Mesenchymal stem cell (in vitro differentiated cells and primary cell): ENCODE measurements at regions not wholly inside any gene's neighbourhood (a gene's known extent, or its start where the extent isn't known, plus 50 kb on each side); places are given as distances from the start of the nearest gene placed in this dataset. TPM values are rescaled to one million over a fixed set of nuclear protein-coding genes. Genes with fewer than 3 reads are reported as not detected.

Experiments
- DNase-seq: peaks from one replicate; pipeline ENCODE4 v3.0.0-alpha.2; 2013
- H2AFZ ChIP-seq: one replicate; pipeline ENCODE4 v1.6.1; 2013; ENCODE audit warnings: low read depth, mild to moderate bottlenecking, control low read depth, inconsistent platforms, low read length, moderate library complexity
- H2AK5ac ChIP-seq: 2 replicates; pipeline ENCODE4 v1.6.1; 2013; ENCODE audit warnings: low read length, moderate library complexity, mild to moderate bottlenecking, inconsistent platforms; ENCODE audit not compliant: severe bottlenecking
- H2BK120ac ChIP-seq: one replicate; pipeline ENCODE4 v1.6.1; 2013; ENCODE audit warnings: low read depth, mild to moderate bottlenecking, inconsistent platforms, low read length, moderate library complexity
- H2BK12ac ChIP-seq, 2 experiments: one replicate each; pipeline ENCODE4 v1.6.1; 2013; ENCODE audit warnings: inconsistent platforms in 2 of 2, low read length in 2 of 2, mild to moderate bottlenecking in 2 of 2, moderate library complexity in 2 of 2, control low read depth in 1 of 2
- H2BK15ac ChIP-seq: one replicate; pipeline ENCODE4 v1.6.1; 2013; ENCODE audit warnings: mild to moderate bottlenecking, low read depth, inconsistent platforms; ENCODE audit not compliant: poor library complexity, severe bottlenecking
- H2BK5ac ChIP-seq: 2 replicates; pipeline ENCODE4 v1.6.1; 2013; ENCODE audit warnings: low read depth, mild to moderate bottlenecking, low read length, control low read depth, inconsistent platforms; ENCODE audit not compliant: poor library complexity, severe bottlenecking
- H3K14ac ChIP-seq, 2 experiments: one replicate each; pipeline ENCODE4 v1.6.1; 2013; ENCODE audit warnings: inconsistent platforms in 2 of 2, low read length in 2 of 2, control low read depth in 1 of 2, mild to moderate bottlenecking in 1 of 2, moderate library complexity in 1 of 2
- H3K18ac ChIP-seq, 2 experiments: one replicate each; pipeline ENCODE4 v1.6.1; 2013; ENCODE audit warnings: inconsistent platforms in 2 of 2, low read length in 2 of 2, control low read depth in 1 of 2, low read depth in 1 of 2, mild to moderate bottlenecking in 1 of 2
- H3K23ac ChIP-seq, 2 experiments: one replicate each; pipeline ENCODE4 v1.6.1; 2013; ENCODE audit warnings: inconsistent platforms in 2 of 2, low read length in 2 of 2, mild to moderate bottlenecking in 2 of 2, moderate library complexity in 2 of 2, control low read depth in 1 of 2
- H3K27ac ChIP-seq: 2 replicates; pipeline ENCODE4 v1.5.1; 2013; ENCODE audit warnings: mild to moderate bottlenecking, moderate library complexity, low read length, control low read depth, inconsistent platforms; ENCODE audit not compliant: poor library complexity, severe bottlenecking
- H3K27me3 ChIP-seq, 2 experiments: 2 replicates each; pipeline versions ENCODE4 v1.6.1 to v1.7.0; 2013; ENCODE audit warnings: low read length in 2 of 2, mild to moderate bottlenecking in 2 of 2, moderate library complexity in 2 of 2, control low read depth in 1 of 2, inconsistent platforms in 1 of 2; ENCODE audit not compliant: control insufficient read depth in 1 of 2, insufficient read depth in 1 of 2
- H3K36me3 ChIP-seq, 2 experiments: 2 replicates each; pipeline versions ENCODE4 v1.6.1 to v1.7.0; 2013; ENCODE audit warnings: low read length in 2 of 2, control low read depth in 1 of 2, inconsistent platforms in 1 of 2, low read depth in 1 of 2, mild to moderate bottlenecking in 1 of 2; ENCODE audit not compliant: insufficient read depth in 2 of 2, control insufficient read depth in 1 of 2
- H3K4ac ChIP-seq, 2 experiments: one replicate each; pipeline ENCODE4 v1.6.1; 2013; ENCODE audit warnings: inconsistent platforms in 2 of 2, low read length in 2 of 2, mild to moderate bottlenecking in 2 of 2, moderate library complexity in 2 of 2, control low read depth in 1 of 2, low read depth in 1 of 2
- H3K4me1 ChIP-seq: 2 replicates; pipeline ENCODE4 v1.6.1; 2013; ENCODE audit warnings: low read depth, low read length, control low read depth; ENCODE audit not compliant: control insufficient read depth, insufficient read depth
- H3K4me2 ChIP-seq: 2 replicates; pipeline ENCODE4 v1.6.1; 2013; ENCODE audit warnings: low read length, mild to moderate bottlenecking, inconsistent platforms; ENCODE audit not compliant: poor library complexity, severe bottlenecking
- H3K4me3 ChIP-seq, 2 experiments: 2 replicates each; pipeline versions ENCODE4 v1.5.1 to v1.7.0; 2013; ENCODE audit warnings: low read length in 2 of 2, mild to moderate bottlenecking in 2 of 2, control low read depth in 1 of 2, low read depth in 1 of 2; ENCODE audit not compliant: insufficient read depth in 1 of 2
- H3K79me1 ChIP-seq: replicated peaks from 2 replicates; pipeline ENCODE4 v1.6.1; 2013; ENCODE audit warnings: mild to moderate bottlenecking, control low read depth, low read length, inconsistent platforms; ENCODE audit not compliant: poor library complexity, severe bottlenecking
- H3K9ac ChIP-seq: 2 replicates; pipeline ENCODE4 v1.7.0; 2013; ENCODE audit warnings: mild to moderate bottlenecking, low read length, moderate library complexity
- H3K9me3 ChIP-seq: 2 replicates; pipeline ENCODE4 v1.7.0; 2013; ENCODE audit warnings: mild to moderate bottlenecking, low read length; ENCODE audit not compliant: control insufficient read depth
- H4K8ac ChIP-seq: one replicate; pipeline ENCODE4 v1.6.1; 2013; ENCODE audit warnings: inconsistent platforms, mild to moderate bottlenecking, low read length, moderate library complexity
- H4K91ac ChIP-seq: one replicate; pipeline ENCODE4 v1.6.1; 2013; ENCODE audit warnings: mild to moderate bottlenecking, low read length, inconsistent platforms
- WGBS: methylation state at CpG from one replicate; pipeline ENCODE4 v1.1.7; 2013; ENCODE audit warnings: mixed read lengths; 5-methylcytosine and 5-hydroxymethylcytosine counted together
- small RNA-seq: library from polyadenylated mRNA; stranded (forward); fragments of <200 nt; extraction: miRNeasy Mini kit (QIAGEN cat#:217004); gene quantifications from one replicate; pipeline ENCODE3, GENCODE V24; 2013; ENCODE audit warnings: low read depth

DNA sequence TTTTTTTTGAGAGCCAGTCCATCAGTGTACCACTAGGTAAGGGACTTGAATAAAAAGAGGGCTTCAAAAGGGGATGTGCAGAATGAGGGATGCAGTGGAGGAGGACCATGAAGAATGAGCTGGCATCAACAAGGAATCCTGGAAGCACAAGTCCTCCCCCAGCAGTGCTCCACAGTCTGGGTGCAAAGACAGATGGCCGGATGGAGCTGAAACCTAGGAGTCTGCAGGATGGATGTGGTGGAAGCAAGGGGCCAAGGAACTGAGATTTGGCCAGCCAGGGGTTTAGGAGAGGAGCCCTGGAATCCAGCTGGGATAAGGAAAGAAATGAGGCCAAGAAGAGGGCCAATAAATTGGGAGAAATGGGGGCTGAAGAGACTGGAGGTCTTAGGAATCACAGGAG, 51.8 kb upstream of the RAB6C start:
- H2BK120ac ChIP-seq = no peak overlapping the region
- H2AK5ac ChIP-seq = no peak overlapping the region
- no peaks in the 10 kb centered on the region for H3K79me1 ChIP-seq
- H3K9ac ChIP-seq = no peak overlapping the region
- no peak overlapping the region for H2BK15ac ChIP-seq
- no peak overlapping the region for H3K4me2 ChIP-seq
- no peak overlapping the region for H3K4ac ChIP-seq
- peaks cover 0 to 12% of the 10 kb centered on the region in 2 experiments for H3K36me3 ChIP-seq
- peaks cover 5% of the 10 kb centered on the region for H3K4me1 ChIP-seq
- 84% methylated on average over 1 of the region's 1 CpG for WGBS
- peaks cover 15 to 19% of the 10 kb centered on the region in 2 experiments for H3K27me3 ChIP-seq
- H3K27ac ChIP-seq = no peak overlapping the region
- no peak overlapping the region for H2AFZ ChIP-seq
- no peak overlapping the region for H2BK12ac ChIP-seq
- H3K23ac ChIP-seq = no peak overlapping the region
- no peak overlapping the region for H4K8ac ChIP-seq
- no peak overlapping the region for H3K4me3 ChIP-seq
- H2BK5ac ChIP-seq = no peak overlapping the region
- no peaks in the 10 kb centered on the region for H3K9me3 ChIP-seq
- H3K14ac ChIP-seq = no peak overlapping the region
- H4K91ac ChIP-seq = no peak overlapping the region
- H3K18ac ChIP-seq = no peak overlapping the region
- DNase-seq = no peak

- Histone ChIP-seq H3K4me1 (peaks cover 3% of the 10 kb centered on the region), H2AK5ac (no peak overlapping the region), H3K9me3 (no peaks in the 10 kb centered on the region), H3K27me3 (peaks cover 10 to 19% of the 10 kb centered on the region in 2 experiments), H3K9ac (peak overlapping the region; percentile 80), H3K4ac (no peak overlapping the region), H3K4me3 (peak overlapping the region in 1 of 2 experiments; percentile 45), H4K8ac (no peak overlapping the region), H2BK5ac (no peak overlapping the region), H3K14ac (no peak overlapping the region), H4K91ac (no peak overlapping the region), H3K36me3 (peaks cover 0 to 12% of the 10 kb centered on the region in 2 experiments), H3K79me1 (no peaks in the 10 kb centered on the region), H2BK12ac (no peak overlapping the region), H3K23ac (no peak overlapping the region), H3K27ac (no peak overlapping the region), H2BK120ac (no peak overlapping the region), H2AFZ (no peak overlapping the region), H2BK15ac (no peak overlapping the region), H3K4me2 (no peak overlapping the region), H3K18ac (no peak overlapping the region)
- DNase-seq = no peak
- 70% methylated on average over 11 of the region's 13 CpGs for WGBS
These were observed 49.9 kb upstream of the RAB6C start for GRCh38 chr2:129929321-129930290.

Small RNAs in the stretch of these regions (small RNA-seq; reads per million reads assigned to genes)
- not detected for gene RNA5SP103
